ENCODE measurements at regions not wholly inside any gene's neighbourhood (a gene's known extent, or its start where the extent isn't known, plus 50 kb on each side); places are given as distances from the start of the nearest gene placed in this dataset.

DNA sequence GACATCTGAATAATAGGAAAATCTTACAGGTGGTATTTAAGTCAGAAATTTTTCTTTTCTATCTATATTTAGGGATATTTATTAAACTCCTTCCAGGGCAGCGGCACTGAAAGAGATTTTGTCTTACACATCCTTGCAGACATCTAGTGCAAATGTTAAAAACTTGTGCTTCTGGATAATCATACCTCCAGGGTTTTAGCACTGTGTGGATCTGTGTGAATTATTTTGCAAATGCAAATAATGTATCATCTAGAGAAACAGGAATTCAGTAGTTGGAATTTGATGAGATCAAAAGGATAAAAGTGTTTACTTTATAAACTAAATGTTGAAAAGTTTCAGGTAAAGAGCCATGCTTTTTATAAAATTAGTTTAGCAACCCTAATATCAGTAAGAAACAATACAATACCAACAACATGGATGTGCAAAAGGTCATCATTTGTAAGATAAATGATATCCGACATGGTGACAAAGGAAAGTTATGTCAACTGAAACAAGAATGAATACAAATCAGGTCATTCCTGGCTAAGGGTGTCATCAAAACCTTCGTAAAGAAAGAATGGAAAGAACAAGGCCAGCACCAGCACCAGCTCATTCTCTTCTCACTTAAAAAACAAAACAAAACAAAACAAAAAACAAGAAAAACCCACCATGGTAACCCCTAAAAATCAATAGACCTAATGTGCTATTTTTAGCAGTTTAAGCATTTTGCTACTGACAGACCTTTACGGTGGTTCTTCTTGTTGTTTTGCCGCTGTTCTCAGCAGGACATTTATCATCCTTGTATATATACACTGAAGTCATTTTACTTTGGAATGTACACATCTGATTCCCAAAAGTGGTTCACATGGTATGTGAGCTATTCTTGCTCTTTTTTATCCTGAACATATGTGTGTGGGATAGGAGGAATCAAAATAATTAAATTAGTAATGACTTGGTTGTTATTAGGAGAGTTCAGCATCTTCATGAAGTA, 219.7 kb upstream of the NDST3 start:
- H3K27me3 ChIP-seq (replicated peaks; ENCODE audit: control insufficient read depth, insufficient read depth, low read length) = no peaks in the 10 kb centered on the region
- no peaks in the 10 kb centered on the region for H3K36me3 ChIP-seq (ENCODE audit: control insufficient read depth, insufficient read depth, low read length)
- TF ChIP-seq, protein P1, sequence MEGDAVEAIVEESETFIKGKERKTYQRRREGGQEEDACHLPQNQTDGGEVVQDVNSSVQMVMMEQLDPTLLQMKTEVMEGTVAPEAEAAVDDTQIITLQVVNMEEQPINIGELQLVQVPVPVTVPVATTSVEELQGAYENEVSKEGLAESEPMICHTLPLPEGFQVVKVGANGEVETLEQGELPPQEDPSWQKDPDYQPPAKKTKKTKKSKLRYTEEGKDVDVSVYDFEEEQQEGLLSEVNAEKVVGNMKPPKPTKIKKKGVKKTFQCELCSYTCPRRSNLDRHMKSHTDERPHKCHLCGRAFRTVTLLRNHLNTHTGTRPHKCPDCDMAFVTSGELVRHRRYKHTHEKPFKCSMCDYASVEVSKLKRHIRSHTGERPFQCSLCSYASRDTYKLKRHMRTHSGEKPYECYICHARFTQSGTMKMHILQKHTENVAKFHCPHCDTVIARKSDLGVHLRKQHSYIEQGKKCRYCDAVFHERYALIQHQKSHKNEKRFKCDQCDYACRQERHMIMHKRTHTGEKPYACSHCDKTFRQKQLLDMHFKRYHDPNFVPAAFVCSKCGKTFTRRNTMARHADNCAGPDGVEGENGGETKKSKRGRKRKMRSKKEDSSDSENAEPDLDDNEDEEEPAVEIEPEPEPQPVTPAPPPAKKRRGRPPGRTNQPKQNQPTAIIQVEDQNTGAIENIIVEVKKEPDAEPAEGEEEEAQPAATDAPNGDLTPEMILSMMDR (IDR thresholded peaks at IDR 0.05; ENCODE audit: insufficient read depth, low read length, poor library complexity, severe bottlenecking) = no peak
- no peak overlapping the region for H3K4me3 ChIP-seq (replicated peaks; ENCODE audit: low read depth, low read length)
- no peak for DNase-seq (ENCODE audit: extremely low read depth, insufficient read length)

DNA sequence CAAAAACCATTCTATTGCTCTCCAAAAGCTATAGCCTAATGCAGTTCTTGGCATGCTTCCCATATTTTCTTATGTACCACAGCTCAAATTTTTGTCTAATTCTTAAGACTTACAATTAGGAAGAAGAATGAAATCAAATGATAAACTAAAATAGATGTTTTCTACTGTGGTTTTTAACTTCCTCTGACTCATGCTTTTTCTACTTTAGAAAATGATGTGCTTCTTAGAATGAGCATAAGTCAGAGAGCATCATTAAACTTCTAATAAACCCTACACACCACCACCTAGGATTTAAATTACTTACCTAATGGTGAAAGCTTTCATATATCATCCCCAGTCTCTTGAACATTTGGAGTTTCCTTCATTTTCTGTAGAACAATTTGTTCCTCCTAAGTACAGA, 217.0 kb upstream of the NDST3 start:
- Histone ChIP-seq H3K4me3 (replicated peaks; ENCODE audit: low read depth, low read length) (no peak overlapping the region), H3K36me3 (ENCODE audit: control insufficient read depth, insufficient read depth, low read length) (no peaks in the 10 kb centered on the region), H3K27me3 (replicated peaks; ENCODE audit: control insufficient read depth, insufficient read depth, low read length) (no peaks in the 10 kb centered on the region)
- TF ChIP-seq, protein P1 (IDR thresholded peaks at IDR 0.05; ENCODE audit: insufficient read depth, low read length, poor library complexity, severe bottlenecking) = no peak
- no peak for DNase-seq (ENCODE audit: extremely low read depth, insufficient read length)

DNA sequence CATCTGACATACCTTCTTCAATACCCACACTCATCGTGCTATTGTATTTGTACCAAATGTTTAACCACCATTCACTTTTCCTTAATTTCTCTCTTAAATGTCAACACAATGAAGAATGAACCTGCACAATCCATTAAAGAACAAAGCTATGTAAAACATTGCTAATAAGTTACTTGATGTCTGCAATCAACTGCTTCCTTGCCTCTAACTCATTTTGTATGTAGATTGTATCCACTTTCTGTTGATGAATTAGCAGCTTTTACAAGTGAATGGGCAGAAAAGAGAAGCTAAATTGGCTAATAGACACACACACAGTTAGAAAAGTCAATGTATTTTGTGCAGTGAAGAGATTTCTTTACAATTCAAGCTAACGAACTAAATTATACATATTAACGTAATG, 212.5 kb upstream of the NDST3 start:
- TF ChIP-seq, protein P1 (IDR thresholded peaks at IDR 0.05; ENCODE audit: insufficient read depth, low read length, poor library complexity, severe bottlenecking) = no peak
- Histone ChIP-seq H3K27me3 (replicated peaks; ENCODE audit: control insufficient read depth, insufficient read depth, low read length) (no peaks in the 10 kb centered on the region), H3K4me3 (replicated peaks; ENCODE audit: low read depth, low read length) (no peak overlapping the region), H3K36me3 (ENCODE audit: control insufficient read depth, insufficient read depth, low read length) (no peaks in the 10 kb centered on the region)
- DNase-seq (ENCODE audit: extremely low read depth, insufficient read length) = no peak

DNA sequence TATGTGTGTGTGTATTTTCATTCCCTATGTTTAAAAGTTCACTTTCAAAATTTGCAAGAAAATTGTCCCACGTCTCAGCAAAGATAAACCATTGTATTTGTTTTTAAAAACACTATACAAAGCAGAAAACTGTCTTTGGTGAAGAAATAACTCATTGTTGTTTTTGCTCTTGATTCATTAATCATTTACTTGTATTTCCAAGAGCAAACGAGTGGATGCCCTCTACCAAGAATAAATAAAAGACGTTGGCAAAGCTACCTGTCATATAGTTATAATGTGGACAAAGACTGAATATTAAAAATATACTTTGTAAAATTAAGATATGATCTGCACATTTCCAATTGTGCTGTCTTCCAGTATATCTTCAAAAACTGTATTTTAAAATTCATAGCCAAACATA, 210.9 kb upstream of the NDST3 start:
- TF ChIP-seq, protein P1 (IDR thresholded peaks at IDR 0.05; ENCODE audit: insufficient read depth, low read length, poor library complexity, severe bottlenecking) = no peak
- no peak for DNase-seq (ENCODE audit: extremely low read depth, insufficient read length)
- Histone ChIP-seq H3K27me3 (replicated peaks; ENCODE audit: control insufficient read depth, insufficient read depth, low read length) (no peaks in the 10 kb centered on the region), H3K36me3 (ENCODE audit: control insufficient read depth, insufficient read depth, low read length) (no peaks in the 10 kb centered on the region), H3K4me3 (replicated peaks; ENCODE audit: low read depth, low read length) (no peak overlapping the region)

DNA sequence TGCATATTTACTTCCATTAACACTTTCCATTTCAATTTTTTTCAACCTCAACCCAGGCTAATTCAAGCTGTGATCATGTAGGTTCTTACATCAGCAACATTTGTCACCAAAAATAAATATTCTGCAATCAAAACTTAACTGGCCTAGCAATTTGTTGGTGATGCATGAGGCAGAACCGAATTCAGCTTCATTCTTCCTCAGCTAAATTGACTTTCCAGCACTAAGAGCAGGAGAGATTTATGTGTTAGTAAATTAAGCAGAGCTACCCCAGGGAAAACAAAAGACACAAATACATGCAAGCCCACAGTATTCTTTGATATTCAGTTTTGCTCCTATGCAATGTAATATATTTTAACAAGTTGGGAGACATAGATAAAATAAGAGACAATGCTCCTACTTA, 208.7 kb upstream of the NDST3 start:
- no peak overlapping the region for H3K4me3 ChIP-seq (replicated peaks; ENCODE audit: low read depth, low read length)
- H3K36me3 ChIP-seq (ENCODE audit: control insufficient read depth, insufficient read depth, low read length) = no peaks in the 10 kb centered on the region
- no peaks in the 10 kb centered on the region for H3K27me3 ChIP-seq (replicated peaks; ENCODE audit: control insufficient read depth, insufficient read depth, low read length)
- no peak for DNase-seq (ENCODE audit: extremely low read depth, insufficient read length)
- TF ChIP-seq, protein P1 (IDR thresholded peaks at IDR 0.05; ENCODE audit: insufficient read depth, low read length, poor library complexity, severe bottlenecking) = no peak

Data from GM06990 (cell line).